HG03520 (cell line): ENCODE measurements at regions not wholly inside any gene's neighbourhood (a gene's known extent, or its start where the extent isn't known, plus 50 kb on each side); places are given as distances from the start of the nearest gene placed in this dataset.

Experiments used
- ATAC-seq: cut with Tn5 transposase; IDR thresholded peaks from one replicate; pipeline ENCODE4 v1.9.1; 2021; ENCODE audit warnings: mild to moderate bottlenecking, moderate library complexity; ENCODE audit not compliant: unreplicated experiment

- ATAC-seq = no peak
Measured at GRCh38 chr11:76298255-76298654, 82.7 kb downstream of the THAP12 start.

DNA sequence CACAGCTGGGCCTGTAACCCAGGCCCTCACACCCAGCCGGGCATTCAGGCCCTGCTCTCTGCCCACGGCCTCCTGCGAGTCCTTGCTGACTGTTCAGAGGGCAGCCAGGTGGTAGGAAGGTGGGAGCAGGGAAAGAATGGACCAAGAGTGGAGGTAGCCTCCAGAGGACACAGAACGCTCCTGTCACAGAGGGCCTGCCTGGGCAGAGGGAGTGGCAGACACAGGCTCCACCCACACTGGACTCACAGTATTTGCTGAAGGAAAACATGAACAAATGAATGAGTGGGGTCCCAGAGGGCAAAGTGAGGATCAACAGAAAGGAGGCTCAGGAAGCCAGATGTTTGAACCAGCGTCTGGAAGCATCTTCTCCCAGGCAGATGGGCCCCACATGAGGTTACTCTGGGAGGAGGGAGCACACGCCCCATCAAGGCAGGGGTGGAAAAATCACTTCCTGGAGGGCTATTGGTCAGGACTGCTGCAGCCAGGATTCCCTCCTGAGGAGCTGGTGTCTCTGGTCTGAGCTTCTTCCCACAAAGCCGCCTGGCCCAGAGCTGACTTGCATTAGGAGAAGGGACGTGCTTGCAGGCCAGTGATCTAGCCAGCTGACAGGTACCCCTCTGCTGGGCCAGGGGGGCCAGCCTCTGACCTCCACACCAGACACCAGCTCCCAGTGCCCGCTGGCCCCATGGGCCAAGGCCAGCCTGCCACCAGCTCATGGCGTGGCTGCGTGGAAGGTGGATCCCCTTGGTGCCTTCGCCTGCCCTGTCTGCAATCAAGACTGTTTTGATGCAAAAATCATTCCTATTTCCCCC is 84.0 kb downstream of the THAP12 start:
- no peak for ATAC-seq

- ATAC-seq = peak; percentile 46
Measured at GRCh38 chr11:76293189-76293631, 86.9 kb upstream of the WNT11 start.

DNA sequence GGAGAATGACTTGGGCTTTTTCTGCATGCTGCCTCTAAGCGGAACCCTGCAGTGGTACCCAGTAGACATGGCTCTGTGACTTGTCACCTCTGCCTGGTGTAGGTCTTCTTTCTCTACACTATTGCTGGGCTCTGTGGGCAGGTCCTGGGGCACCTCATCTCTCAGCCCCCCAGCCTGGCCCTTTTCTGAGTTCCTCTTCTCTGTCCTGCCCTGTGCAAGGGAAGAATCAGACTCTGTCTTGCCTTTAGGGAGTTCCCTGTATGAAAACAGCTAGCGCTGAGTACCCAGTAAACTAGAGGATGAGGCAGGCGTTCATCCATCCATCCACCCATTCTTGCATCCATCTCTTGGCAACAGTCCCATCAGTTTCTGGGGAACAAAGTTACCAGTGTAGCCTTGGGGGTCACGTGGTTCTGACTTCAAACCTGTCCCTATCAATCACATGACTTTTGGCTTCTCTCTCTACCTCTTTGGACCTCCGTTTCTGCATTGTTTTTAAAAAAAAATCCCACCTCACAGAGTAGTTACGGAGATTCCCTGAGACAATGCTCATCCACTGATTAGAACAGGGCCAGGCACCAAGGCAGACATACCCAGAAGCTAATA is 86.4 kb upstream of the WNT11 start:
- ATAC-seq = no peak

DNA sequence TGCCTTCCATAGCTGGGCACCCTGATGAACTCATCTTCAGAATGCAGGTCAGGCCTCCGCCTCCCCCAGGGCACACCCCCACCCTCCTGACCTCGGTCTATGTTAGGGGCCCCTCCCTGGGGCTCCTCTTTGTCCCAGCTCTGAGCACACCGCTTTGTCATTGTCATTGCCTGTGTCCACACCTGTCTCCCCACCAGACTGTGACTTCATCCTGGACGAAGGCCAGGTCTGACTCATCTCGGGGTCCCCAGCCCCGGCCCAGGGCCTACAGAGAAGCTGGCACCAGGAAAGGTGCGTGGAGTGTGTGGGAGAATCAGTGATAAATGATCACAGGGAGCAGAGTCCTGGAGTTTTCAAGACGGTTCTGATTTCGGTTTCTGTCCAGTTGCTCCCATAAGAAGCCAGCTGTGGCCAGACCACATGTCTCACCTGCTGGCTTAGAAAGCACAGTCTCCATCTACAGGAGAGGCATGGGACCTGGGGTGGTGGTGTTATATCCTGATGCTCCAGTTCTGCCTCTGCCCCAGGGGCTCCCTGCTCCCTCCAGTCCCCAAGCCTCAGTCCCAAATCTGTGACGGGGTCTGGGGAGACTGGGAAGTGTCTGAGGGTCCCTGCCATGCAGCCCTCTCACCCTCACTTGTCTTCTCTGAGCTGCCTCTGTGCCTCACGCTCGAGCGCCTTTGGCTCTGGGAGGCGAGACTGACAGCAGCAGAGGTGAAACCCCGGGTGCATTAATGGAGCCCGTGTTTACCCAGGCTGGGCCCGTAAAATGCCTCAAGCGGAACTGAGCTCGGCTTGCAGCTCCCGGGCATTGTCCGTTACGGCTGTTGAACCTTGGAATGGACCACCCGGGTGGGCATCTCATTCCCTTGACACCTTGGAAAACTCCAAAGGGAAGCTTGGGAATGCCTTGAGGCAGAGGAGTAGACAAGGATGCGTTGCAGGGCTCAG is 85.5 kb upstream of the WNT11 start:
- no peak for ATAC-seq

- no peak for ATAC-seq
Measured at GRCh38 chr11:76288166-76288980, 82.1 kb upstream of the WNT11 start.

DNA sequence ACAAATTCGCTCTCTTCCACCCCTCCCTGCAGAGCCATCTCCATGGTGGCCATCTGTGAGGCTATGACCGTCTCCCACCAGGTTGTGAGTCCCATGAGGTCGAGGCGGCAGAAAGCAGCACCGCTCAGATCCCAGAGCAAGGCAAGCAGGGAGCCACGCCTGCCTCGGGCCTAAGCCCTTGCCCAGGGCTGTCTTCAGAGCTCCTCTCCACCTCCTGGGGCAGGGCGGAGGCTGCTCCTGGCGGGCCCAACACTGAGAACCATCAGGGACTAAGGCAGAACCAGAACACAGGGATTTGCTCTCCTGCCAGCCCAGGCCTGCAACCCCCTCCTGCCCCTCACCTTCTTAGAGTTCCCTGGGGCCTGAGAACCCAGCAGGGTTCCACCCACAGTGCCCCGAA is 80.9 kb upstream of the WNT11 start:
- ATAC-seq = no peak

GRCh38 chr11:76285397-76286104 is 79.2 kb upstream of the WNT11 start:
- ATAC-seq = no peak

GRCh38 chr11:76284161-76284560 is 77.9 kb upstream of the WNT11 start:
- no peak for ATAC-seq

GRCh38 chr11:76282811-76283595 is 76.7 kb upstream of the WNT11 start:
- no peak for ATAC-seq

- ATAC-seq = no peak
Measured at GRCh38 chr11:76282172-76282571, 75.9 kb upstream of the WNT11 start.

GRCh38 chr11:76281558-76281906 is 75.2 kb upstream of the WNT11 start:
- ATAC-seq = no peak

DNA sequence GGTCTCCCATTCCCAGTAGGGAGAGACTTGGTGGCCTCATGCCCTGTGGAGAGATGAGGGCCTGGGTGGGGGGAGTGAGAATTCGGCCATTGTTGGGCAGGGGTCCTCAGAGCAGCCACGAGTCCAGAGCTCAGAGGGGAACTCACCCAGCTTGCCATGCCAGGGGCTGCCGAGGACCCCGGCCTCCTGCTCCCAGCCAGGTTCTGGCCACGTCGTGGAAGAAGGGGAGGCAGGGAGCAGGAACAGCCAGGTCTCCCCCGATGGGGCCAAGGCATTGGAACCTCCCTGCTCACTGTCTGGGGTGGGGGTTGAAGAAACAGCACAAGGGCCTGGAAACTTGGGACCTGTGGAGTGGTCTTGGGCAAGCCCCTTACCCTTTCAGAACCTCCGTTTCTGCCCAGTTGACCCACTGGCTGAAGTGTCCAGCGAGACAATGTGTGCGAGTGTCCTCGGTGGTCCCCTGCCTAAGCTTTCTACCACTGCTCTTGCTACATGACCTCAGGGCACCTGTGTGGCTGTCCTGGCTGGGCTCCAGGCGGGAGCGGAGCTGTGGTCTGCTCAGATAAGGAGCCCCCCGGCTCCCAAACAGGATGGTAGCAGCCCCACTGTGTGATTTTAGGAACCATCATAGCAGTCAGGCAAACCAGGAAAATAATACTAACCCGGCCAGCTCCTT is 74.7 kb upstream of the WNT11 start:
- no peak for ATAC-seq

DNA sequence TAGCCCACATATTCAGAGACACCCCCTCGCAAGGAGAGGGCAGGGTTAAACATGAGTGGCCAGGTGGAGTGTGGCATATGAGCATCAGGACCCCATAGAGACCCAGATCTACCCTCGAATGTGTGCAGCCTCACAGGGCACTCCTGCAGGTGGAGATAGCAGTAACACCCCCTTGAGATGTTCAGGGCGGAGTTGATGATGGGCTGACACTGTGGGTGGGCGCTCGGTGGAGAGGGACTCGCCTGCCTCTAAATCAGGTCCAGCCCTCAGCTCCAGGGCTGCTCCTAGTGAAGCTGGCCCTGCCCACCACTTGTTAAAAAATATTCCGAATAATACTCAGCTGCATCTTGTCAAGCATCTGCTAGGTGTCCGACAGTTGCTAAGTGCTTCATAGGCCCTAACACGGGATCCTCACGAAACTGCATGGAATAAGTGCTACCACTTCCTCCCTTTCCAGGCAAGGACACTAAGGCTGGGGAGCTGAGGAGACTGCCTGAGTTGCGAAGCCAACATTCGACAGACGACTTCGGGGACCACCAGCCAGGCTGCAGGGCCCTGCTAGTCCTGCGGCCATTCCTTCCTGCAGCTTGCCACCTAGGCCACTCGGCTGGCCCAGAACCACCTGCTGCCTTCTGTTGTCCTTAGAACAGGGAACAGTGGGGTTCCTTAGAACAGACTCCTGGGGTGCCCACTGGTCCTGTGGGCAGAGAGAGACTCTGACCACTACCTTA is 74.0 kb upstream of the WNT11 start:
- no peak for ATAC-seq

GRCh38 chr11:76279646-76280045 is 73.3 kb upstream of the WNT11 start:
- no peak for ATAC-seq

- ATAC-seq = no peak
Measured at GRCh38 chr11:76279038-76279437, 72.7 kb upstream of the WNT11 start.

GRCh38 chr11:76278526-76278925 is 72.2 kb upstream of the WNT11 start:
- no peak for ATAC-seq
